ENCODE measurements at regions not wholly inside any gene's neighbourhood (a gene's known extent, or its start where the extent isn't known, plus 50 kb on each side); places are given as distances from the start of the nearest gene placed in this dataset.

- ChIA-PET POLR2A (no interaction called here), CTCF (interaction anchor here (1.5 kb wide), 1 partner anchor 199 kb away, joined by 4 read pairs; no protein-coding TSS in a partner anchor)
- no peaks in the 10 kb centered on the region for H3K36me3 ChIP-seq (ENCODE audit: control insufficient read depth, insufficient read depth, low read length)
- Mint-ChIP-seq H3K4me3 (ENCODE audit: unreplicated experiment) (no peak overlapping the region), H3K36me3 (ENCODE audit: insufficient read depth, unreplicated experiment) (no peaks in the 10 kb centered on the region), H3K9me3 (ENCODE audit: unreplicated experiment) (peaks cover 5% of the 10 kb centered on the region), H3K4me1 (ENCODE audit: low read depth, unreplicated experiment) (peaks cover 6% of the 10 kb centered on the region), H3K27me3 (ENCODE audit: insufficient read depth, unreplicated experiment) (no peaks in the 10 kb centered on the region), H3K27ac (ENCODE audit: unreplicated experiment) (no peak overlapping the region)
- intact Hi-C loops (cut with micrococcal nuclease; ENCODE audit: unreplicated experiment) = loop anchor here (5.0 to 10.0 kb wide), 4 partner anchors 115 to 960 kb away; no protein-coding TSS in a partner anchor
- no peak for TF ChIP-seq CTCF (IDR thresholded peaks at IDR 0.05; ENCODE audit: insufficient read depth in 1 of 2, low read depth in 1 of 2, low read length in 1 of 2, severe bottlenecking in 1 of 2, unreplicated experiment in 1 of 2)
- no peaks in the 10 kb centered on the region for H3K27me3 ChIP-seq (replicated peaks; ENCODE audit: control insufficient read depth, insufficient read depth, low read length)
- H3K4me1 ChIP-seq = 0 out of 2 replicates have a peak, but pooled peaks cover 3% of the 10 kb centered on the region
- no peak overlapping the region for H3K4me3 ChIP-seq (ENCODE audit: low read depth, low read length)
- no TSS peak for BruUV-seq (replicated peaks)
- no peak for DNase-seq
- H3K9me3 ChIP-seq = no peaks in the 10 kb centered on the region
Observed at GRCh38 chr11:91247009-91247735, 977.4 kb upstream of the FAT3 start.

- Mint-ChIP-seq H3K27ac (ENCODE audit: unreplicated experiment) (no peak overlapping the region), H3K27me3 (ENCODE audit: insufficient read depth, unreplicated experiment) (no peaks in the 10 kb centered on the region), H3K36me3 (ENCODE audit: insufficient read depth, unreplicated experiment) (no peaks in the 10 kb centered on the region), H3K4me3 (ENCODE audit: unreplicated experiment) (no peak overlapping the region), H3K9me3 (ENCODE audit: unreplicated experiment) (no peaks in the 10 kb centered on the region), H3K4me1 (ENCODE audit: low read depth, unreplicated experiment) (peaks cover 6% of the 10 kb centered on the region)
- H3K27me3 ChIP-seq (replicated peaks; ENCODE audit: control insufficient read depth, insufficient read depth, low read length) = no peaks in the 10 kb centered on the region
- 0 out of 2 replicates have a peak, but pooled peaks cover 3% of the 10 kb centered on the region for H3K4me1 ChIP-seq
- no peaks in the 10 kb centered on the region for H3K9me3 ChIP-seq
- CTCF ChIA-PET = no interaction called here
- POLR2A ChIA-PET = no interaction called here
- H3K36me3 ChIP-seq (ENCODE audit: control insufficient read depth, insufficient read depth, low read length) = no peaks in the 10 kb centered on the region
- no peak overlapping the region for H3K4me3 ChIP-seq (ENCODE audit: low read depth, low read length)
- BruUV-seq (replicated peaks) = no TSS peak
- no peak for TF ChIP-seq CTCF (IDR thresholded peaks at IDR 0.05; ENCODE audit: insufficient read depth in 1 of 2, low read depth in 1 of 2, low read length in 1 of 2, severe bottlenecking in 1 of 2, unreplicated experiment in 1 of 2)
- DNase-seq = no peak
- intact Hi-C loops (cut with micrococcal nuclease; ENCODE audit: unreplicated experiment) = loop anchor here (5.0 to 10.0 kb wide), 4 partner anchors 113 to 958 kb away; no protein-coding TSS in a partner anchor
Observed at GRCh38 chr11:91244912-91245311, 979.7 kb upstream of the FAT3 start.

- Histone ChIP-seq H3K9me3 (no peaks in the 10 kb centered on the region), H3K4me3 (ENCODE audit: low read depth, low read length) (no peak overlapping the region), H3K27me3 (replicated peaks; ENCODE audit: control insufficient read depth, insufficient read depth, low read length) (no peaks in the 10 kb centered on the region), H3K36me3 (ENCODE audit: control insufficient read depth, insufficient read depth, low read length) (no peaks in the 10 kb centered on the region), H3K4me1 (0 out of 2 replicates have a peak, but pooled peaks cover 3% of the 10 kb centered on the region)
- Mint-ChIP-seq H3K27ac (ENCODE audit: unreplicated experiment) (no peak overlapping the region), H3K9me3 (ENCODE audit: unreplicated experiment) (no peaks in the 10 kb centered on the region), H3K4me3 (ENCODE audit: unreplicated experiment) (no peak overlapping the region), H3K36me3 (ENCODE audit: insufficient read depth, unreplicated experiment) (no peaks in the 10 kb centered on the region), H3K27me3 (ENCODE audit: insufficient read depth, unreplicated experiment) (no peaks in the 10 kb centered on the region), H3K4me1 (ENCODE audit: low read depth, unreplicated experiment) (no peaks in the 10 kb centered on the region)
- ChIA-PET POLR2A (no interaction called here), CTCF (no interaction called here)
- BruUV-seq (replicated peaks) = no TSS peak
- TF ChIP-seq CTCF (IDR thresholded peaks at IDR 0.05; ENCODE audit: insufficient read depth in 1 of 2, low read depth in 1 of 2, low read length in 1 of 2, severe bottlenecking in 1 of 2, unreplicated experiment in 1 of 2) = no peak
- intact Hi-C loops (cut with micrococcal nuclease; ENCODE audit: unreplicated experiment) = loop anchor here (10.0 kb wide), 2 partner anchors 419 to 609 kb away; no protein-coding TSS in a partner anchor
- DNase-seq = no peak
Observed at GRCh38 chr11:91243630-91244029, 981.0 kb upstream of the FAT3 start.

Measured in Caco-2 (cell line).